Astrocyte (in vitro differentiated cells and primary cell): ENCODE measurements at regions not wholly inside any gene's neighbourhood (a gene's known extent, or its start where the extent isn't known, plus 50 kb on each side); places are given as distances from the start of the nearest gene placed in this dataset.
"Not testable (repeated sequence)": the region's sequence is repeated elsewhere in the genome, so short reads cannot be mapped to it uniquely, and the experiment has no call there.

Experiments
- DNase-seq: peaks from one replicate; pipeline ENCODE4 v3.0.0-alpha.2; 2010; ENCODE audit warnings: low read depth
- FAIRE-seq: peaks from 2 replicates; lab custom pipeline; 2011; peaks lifted over from hg19 to GRCh38; lab: Jason Lieb, UNC
- H2AFZ ChIP-seq: 2 replicates; pipeline ENCODE4 v1.6.0; 2012; ENCODE audit warnings: low read depth, low read length, inconsistent platforms
- H3K27ac ChIP-seq: 2 replicates; pipeline ENCODE4 v1.5.1; 2011; ENCODE audit warnings: low read depth, low read length, inconsistent platforms
- H3K27me3 ChIP-seq: 2 replicates; pipeline ENCODE4 v1.6.0; 2011; ENCODE audit warnings: low read length, inconsistent platforms; ENCODE audit not compliant: insufficient read depth
- H3K36me3 ChIP-seq: 2 replicates; pipeline ENCODE4 v1.5.1; 2011; ENCODE audit warnings: low read length, inconsistent platforms; ENCODE audit not compliant: insufficient read depth
- H3K4me1 ChIP-seq: 2 replicates; pipeline ENCODE4 v1.5.1; 2011; ENCODE audit warnings: low read length, inconsistent platforms; ENCODE audit not compliant: insufficient read depth
- H3K4me2 ChIP-seq: 2 replicates; pipeline ENCODE4 v1.6.0; 2012; ENCODE audit warnings: low read length, inconsistent platforms
- H3K4me3 ChIP-seq: 2 replicates; pipeline ENCODE4 v1.5.1; 2011; ENCODE audit warnings: low read depth, mild to moderate bottlenecking, low read length, inconsistent platforms; ENCODE audit not compliant: insufficient read depth
- H3K79me2 ChIP-seq: 2 replicates; pipeline ENCODE4 v1.6.0; 2012; ENCODE audit warnings: mild to moderate bottlenecking, low read length, inconsistent platforms; ENCODE audit not compliant: insufficient read depth
- H3K9ac ChIP-seq: 2 replicates; pipeline ENCODE4 v1.6.0; 2012; ENCODE audit warnings: mild to moderate bottlenecking, low read length, inconsistent platforms
- H3K9me3 ChIP-seq: 2 replicates; pipeline ENCODE4 v1.5.1; 2012; ENCODE audit warnings: low read depth, mild to moderate bottlenecking, low read length, inconsistent platforms; ENCODE audit not compliant: insufficient read depth
- H4K20me1 ChIP-seq: 2 replicates; pipeline ENCODE4 v1.6.0; 2012; ENCODE audit warnings: low read length, inconsistent platforms; ENCODE audit not compliant: insufficient read depth
- H3K27ac Mint-ChIP-seq: one replicate; pipeline ENCODE4 v1.8.0; 2021; ENCODE audit warnings: mild to moderate bottlenecking, mixed read lengths; ENCODE audit not compliant: unreplicated experiment
- H3K27me3 Mint-ChIP-seq: one replicate; pipeline ENCODE4 v1.8.0; 2021; ENCODE audit warnings: low read depth, mixed read lengths; ENCODE audit not compliant: unreplicated experiment
- H3K36me3 Mint-ChIP-seq: one replicate; pipeline ENCODE4 v1.8.0; 2021; ENCODE audit warnings: low read depth, mixed read lengths; ENCODE audit not compliant: unreplicated experiment
- H3K4me1 Mint-ChIP-seq: one replicate; pipeline ENCODE4 v1.8.0; 2021; ENCODE audit warnings: low read depth, mixed read lengths; ENCODE audit not compliant: unreplicated experiment
- H3K4me3 Mint-ChIP-seq: one replicate; pipeline ENCODE4 v1.8.0; 2021; ENCODE audit warnings: mild to moderate bottlenecking, moderate library complexity, mixed read lengths; ENCODE audit not compliant: unreplicated experiment
- H3K9me3 Mint-ChIP-seq: one replicate; pipeline ENCODE4 v1.8.0; 2021; ENCODE audit warnings: mild to moderate bottlenecking, mixed read lengths; ENCODE audit not compliant: unreplicated experiment
- EZH2 ChIP-seq: IDR thresholded peaks from 2 replicates; pipeline ENCODE4 v1.6.1; 2012; ENCODE audit warnings: mild to moderate bottlenecking, low read length, inconsistent platforms; ENCODE audit not compliant: insufficient read depth
- TF ChIP-seq, protein P1 (sequence below): IDR thresholded peaks from 2 replicates; pipeline ENCODE4 v1.5.1; 2011; ENCODE audit warnings: low read depth, mild to moderate bottlenecking, inconsistent platforms, low read length, moderate library complexity; ENCODE audit not compliant: insufficient read depth

DNA sequence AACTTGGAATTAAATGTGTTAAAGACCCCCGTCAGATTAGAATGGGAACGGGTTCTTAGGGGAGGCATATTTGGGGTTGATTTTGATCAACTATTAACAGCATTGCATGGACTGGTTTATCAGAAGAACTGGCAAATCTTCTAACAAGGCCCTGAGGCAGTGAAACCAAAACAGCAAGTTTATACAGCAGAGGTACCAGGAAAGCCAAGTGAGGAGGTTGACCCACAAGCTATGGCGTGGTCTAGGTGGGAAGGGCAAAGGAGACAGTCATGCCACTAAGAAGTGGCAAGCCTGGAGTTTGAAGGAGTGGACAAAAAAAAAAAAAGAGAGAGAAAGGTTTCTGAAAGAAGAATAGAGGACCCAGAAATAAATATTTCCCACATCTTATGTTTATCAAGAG, 187.0 kb downstream of the MREG start:
- FAIRE-seq = peak; percentile 54
- H3K4me1 Mint-ChIP-seq = peaks cover 24% of the 10 kb centered on the region
- H3K9ac ChIP-seq = peak overlapping the region; percentile 28

DNA sequence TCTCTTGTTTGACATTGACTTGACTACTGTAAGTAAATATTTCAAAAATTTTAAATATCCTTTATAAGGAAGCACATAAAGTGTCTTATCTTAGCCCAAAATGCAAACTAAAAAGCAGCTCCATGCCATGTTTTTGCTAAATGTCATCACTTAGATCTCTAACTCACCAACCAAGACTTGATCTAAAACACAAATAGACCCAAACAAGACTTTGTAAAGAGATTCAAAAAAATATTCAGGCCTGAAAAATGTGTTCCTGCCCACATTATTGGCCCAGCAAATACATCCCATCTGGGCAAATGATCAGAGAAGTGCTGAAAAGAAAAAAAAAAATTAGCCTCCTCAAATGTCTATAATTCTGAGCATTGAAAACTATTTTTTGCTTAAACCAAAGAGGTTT, 187.6 kb downstream of the MREG start:
- Mint-ChIP-seq H3K4me1 (peaks cover 22% of the 10 kb centered on the region), H3K27me3 (no peaks in the 10 kb centered on the region), H3K36me3 (peaks cover 4% of the 10 kb centered on the region), H3K4me3 (no peak overlapping the region), H3K9me3 (peaks cover 14% of the 10 kb centered on the region), H3K27ac (no peak overlapping the region)
- H3K79me2 ChIP-seq = no peaks in the 10 kb centered on the region
- FAIRE-seq (no peak), DNase-seq (peak; percentile 47)
- H2AFZ ChIP-seq = no peak overlapping the region
- no peak overlapping the region for H3K27ac ChIP-seq
- no peaks in the 10 kb centered on the region for H3K27me3 ChIP-seq
- TF ChIP-seq, protein P1, sequence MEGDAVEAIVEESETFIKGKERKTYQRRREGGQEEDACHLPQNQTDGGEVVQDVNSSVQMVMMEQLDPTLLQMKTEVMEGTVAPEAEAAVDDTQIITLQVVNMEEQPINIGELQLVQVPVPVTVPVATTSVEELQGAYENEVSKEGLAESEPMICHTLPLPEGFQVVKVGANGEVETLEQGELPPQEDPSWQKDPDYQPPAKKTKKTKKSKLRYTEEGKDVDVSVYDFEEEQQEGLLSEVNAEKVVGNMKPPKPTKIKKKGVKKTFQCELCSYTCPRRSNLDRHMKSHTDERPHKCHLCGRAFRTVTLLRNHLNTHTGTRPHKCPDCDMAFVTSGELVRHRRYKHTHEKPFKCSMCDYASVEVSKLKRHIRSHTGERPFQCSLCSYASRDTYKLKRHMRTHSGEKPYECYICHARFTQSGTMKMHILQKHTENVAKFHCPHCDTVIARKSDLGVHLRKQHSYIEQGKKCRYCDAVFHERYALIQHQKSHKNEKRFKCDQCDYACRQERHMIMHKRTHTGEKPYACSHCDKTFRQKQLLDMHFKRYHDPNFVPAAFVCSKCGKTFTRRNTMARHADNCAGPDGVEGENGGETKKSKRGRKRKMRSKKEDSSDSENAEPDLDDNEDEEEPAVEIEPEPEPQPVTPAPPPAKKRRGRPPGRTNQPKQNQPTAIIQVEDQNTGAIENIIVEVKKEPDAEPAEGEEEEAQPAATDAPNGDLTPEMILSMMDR = no peak
- no peak for TF ChIP-seq EZH2
- no peak overlapping the region for H3K9ac ChIP-seq
- H3K4me3 ChIP-seq = no peak overlapping the region
- H4K20me1 ChIP-seq = no peaks in the 10 kb centered on the region
- H3K9me3 ChIP-seq = no peaks in the 10 kb centered on the region
- H3K36me3 ChIP-seq = no peaks in the 10 kb centered on the region
- no peak overlapping the region for H3K4me2 ChIP-seq
- H3K4me1 ChIP-seq = peaks cover 24% of the 10 kb centered on the region

More for the DNA sequence above, 187.0 kb downstream of the MREG start:
- Histone ChIP-seq H3K9me3 (no peaks in the 10 kb centered on the region), H3K4me1 (peaks cover 24% of the 10 kb centered on the region), H4K20me1 (no peaks in the 10 kb centered on the region), H3K27me3 (no peaks in the 10 kb centered on the region), H3K36me3 (no peaks in the 10 kb centered on the region), H3K27ac (no peak overlapping the region), H3K4me2 (peak overlapping the region; percentile 52), H3K4me3 (no peak overlapping the region), H3K79me2 (no peaks in the 10 kb centered on the region), H2AFZ (no peak overlapping the region)
- Mint-ChIP-seq H3K27me3 (no peaks in the 10 kb centered on the region), H3K36me3 (peaks cover 4% of the 10 kb centered on the region), H3K4me3 (no peak overlapping the region), H3K9me3 (peaks cover 11% of the 10 kb centered on the region), H3K27ac (peak overlapping the region; percentile 77)
- TF ChIP-seq EZH2 = no peak
- TF ChIP-seq, protein P1 = no peak
- DNase-seq = no peak

DNA sequence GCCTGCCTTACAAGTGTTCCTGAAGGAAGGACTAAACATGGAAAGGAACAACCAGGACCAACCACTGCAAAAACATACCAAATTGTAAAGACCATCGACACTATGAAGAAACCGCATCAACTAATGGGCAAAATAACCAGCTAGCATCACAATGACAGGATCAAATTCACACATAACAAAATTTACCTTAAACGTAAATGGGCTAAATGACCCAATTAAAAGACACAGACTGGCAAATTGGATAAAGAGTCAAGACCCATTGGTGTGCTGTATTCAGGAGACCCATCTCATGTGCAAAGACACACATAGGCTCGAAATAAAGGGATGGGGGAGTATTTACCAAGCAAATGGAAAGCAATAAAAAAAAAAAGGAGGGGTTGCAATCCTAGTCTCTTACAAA, 192.1 kb downstream of the MREG start:
- not testable (repeated sequence) for H3K36me3 ChIP-seq, DNase-seq, H2AFZ ChIP-seq, H3K79me2 ChIP-seq, H3K27me3 ChIP-seq, H3K4me3 Mint-ChIP-seq, H3K4me1 ChIP-seq, H3K4me1 Mint-ChIP-seq, H3K4me3 ChIP-seq, H3K4me2 ChIP-seq, H3K9me3 ChIP-seq, FAIRE-seq, H3K27me3 Mint-ChIP-seq, H3K9ac ChIP-seq, H4K20me1 ChIP-seq, H3K27ac ChIP-seq, H3K27ac Mint-ChIP-seq, H3K36me3 Mint-ChIP-seq
- peaks cover 22% of the 10 kb centered on the region for H3K9me3 Mint-ChIP-seq

DNA sequence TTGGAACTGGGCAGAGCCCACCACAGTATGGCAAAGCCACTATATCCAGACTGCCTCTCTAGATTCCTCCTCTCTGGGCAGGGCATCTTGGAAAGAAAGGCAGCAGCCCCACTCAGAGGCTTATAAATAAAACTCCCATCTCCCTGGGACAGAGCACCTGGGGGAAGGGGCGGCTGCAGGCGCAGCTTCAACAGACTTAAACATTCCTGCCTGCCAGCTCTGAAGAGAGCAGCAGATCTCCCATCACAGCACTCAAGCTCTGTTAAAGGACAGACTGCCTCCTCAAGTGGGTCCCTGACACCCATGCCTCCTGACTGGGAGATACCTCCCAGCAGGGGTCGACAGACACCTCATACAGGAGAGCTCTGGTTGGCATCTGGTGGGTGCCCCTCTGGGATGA, 193.6 kb downstream of the MREG start:
- not testable (repeated sequence) for H3K4me2 ChIP-seq, FAIRE-seq, H3K4me1 ChIP-seq, H3K79me2 ChIP-seq, H3K9ac ChIP-seq, H3K27ac ChIP-seq, H4K20me1 ChIP-seq, H3K9me3 ChIP-seq, H3K27ac Mint-ChIP-seq, H2AFZ ChIP-seq, DNase-seq, H3K4me3 Mint-ChIP-seq, H3K4me3 ChIP-seq, H3K27me3 ChIP-seq, H3K36me3 ChIP-seq, H3K4me1 Mint-ChIP-seq, H3K36me3 Mint-ChIP-seq, H3K27me3 Mint-ChIP-seq
- H3K9me3 Mint-ChIP-seq = peaks cover 22% of the 10 kb centered on the region
